Endothelial cell of umbilical vein (primary cell): ENCODE measurements at regions not wholly inside any gene's neighbourhood (a gene's known extent, or its start where the extent isn't known, plus 50 kb on each side); places are given as distances from the start of the nearest gene placed in this dataset.

Experiments used
- BruUV-seq: library from RNA; stranded (reverse); fragments of 400-500 nt; replicated peaks from 2 replicates; lab custom pipeline; 2021; lab: Mats Ljungman, UMichigan
- CTCF ChIA-PET: fragments of 300-600, 350-600 bp; sonication (Branson Sonifier 250); formaldehyde crosslinking; loops from one replicate; lab custom pipeline; 2021; ENCODE audit warnings: antibody characterized with exemption, inconsistent platforms; lab: Charles Lee
- POLR2A ChIA-PET: fragments of 300-600, 350-600 bp; sonication (Branson Sonifier 250); formaldehyde crosslinking; loops from one replicate; lab custom pipeline; 2021; ENCODE audit warnings: antibody characterized with exemption, inconsistent platforms; lab: Charles Lee
- DNase-seq: peaks from one replicate; pipeline ENCODE4 v3.0.0-alpha.2; 2011; ENCODE audit warnings: low read depth, low spot score
- FAIRE-seq: peaks from 2 replicates; lab custom pipeline; 2011; peaks lifted over from hg19 to GRCh38; lab: Jason Lieb, UNC
- H2AFZ ChIP-seq: 2 replicates; pipeline ENCODE4 v1.6.0; 2012; ENCODE audit warnings: low read depth, low read length, control low read depth, inconsistent platforms
- H3K27ac ChIP-seq: 2 replicates; pipeline ENCODE4 v1.5.1; 2011; ENCODE audit warnings: low read depth, mild to moderate bottlenecking, control low read depth, low read length, moderate library complexity; ENCODE audit not compliant: insufficient read depth
- H3K27me3 ChIP-seq, 2 experiments: 2 replicates each; pipeline versions ENCODE4 v1.6.0 to v1.6.1; 2011; ENCODE audit warnings: low read length in 2 of 2, mixed read lengths in 1 of 2; ENCODE audit not compliant: control insufficient read depth in 2 of 2, insufficient read depth in 2 of 2
- H3K36me3 ChIP-seq, 2 experiments: 2 replicates in 1 of 2; 3 replicates in 1 of 2; pipeline ENCODE4 v1.5.1; 2011; ENCODE audit warnings: low read length in 2 of 2, mild to moderate bottlenecking in 1 of 2, moderate library complexity in 1 of 2; ENCODE audit not compliant: control insufficient read depth in 2 of 2, insufficient read depth in 2 of 2; ENCODE audit errors: extremely low read depth in 1 of 2
- H3K4me1 ChIP-seq: 3 replicates; pipeline ENCODE4 v1.5.1; 2011; ENCODE audit warnings: mild to moderate bottlenecking, low read length; ENCODE audit not compliant: control insufficient read depth, insufficient read depth; ENCODE audit errors: extremely low read depth
- H3K4me2 ChIP-seq: 2 replicates; pipeline ENCODE4 v1.6.1; 2011; ENCODE audit warnings: low read length, control low read depth, mixed read lengths; ENCODE audit not compliant: insufficient read depth
- H3K4me3 ChIP-seq, 3 experiments: fragments of 200-600 bp in 1 of 3; sonication (generic), shearing (Covaris generic) in 1 of 3; replicated peaks in 1 of 3; 2 replicates each; pipeline ENCODE4 v1.5.1; 2011 to 2016; ENCODE audit warnings: control low read depth in 3 of 3, low read length in 3 of 3, mild to moderate bottlenecking in 2 of 3, inconsistent platforms in 1 of 3, low read depth in 1 of 3, moderate library complexity in 1 of 3; ENCODE audit not compliant: insufficient read depth in 1 of 3
- H3K79me2 ChIP-seq: 2 replicates; pipeline ENCODE4 v1.6.0; 2012; ENCODE audit warnings: low read length, inconsistent platforms; ENCODE audit not compliant: control insufficient read depth, insufficient read depth
- H3K9ac ChIP-seq: replicated peaks from 2 replicates; pipeline ENCODE3; 2011; ENCODE audit warnings: low read length, control low read depth; ENCODE audit not compliant: insufficient read depth; ENCODE audit errors: extremely low read depth
- H3K9me1 ChIP-seq: replicated peaks from 3 replicates; pipeline ENCODE4 v1.6.0; 2011; ENCODE audit warnings: mild to moderate bottlenecking, low read length; ENCODE audit not compliant: control insufficient read depth, insufficient read depth; ENCODE audit errors: extremely low read depth
- H3K9me3 ChIP-seq: replicated peaks from 2 replicates; pipeline ENCODE4 v1.5.1; 2012; ENCODE audit warnings: low read length, inconsistent platforms; ENCODE audit not compliant: control insufficient read depth, insufficient read depth
- H4K20me1 ChIP-seq: replicated peaks from 2 replicates; pipeline ENCODE3; 2011; ENCODE audit warnings: mild to moderate bottlenecking, low read length; ENCODE audit not compliant: control insufficient read depth, insufficient read depth; ENCODE audit errors: extremely low read depth
- CTCF ChIP-seq, 2 donors: IDR thresholded peaks; 1 replicate in 1 of 2; 2 replicates in 1 of 2; pipeline ENCODE4 v1.5.1; 2011; ENCODE audit warnings: low read length in 2 of 2, mild to moderate bottlenecking in 2 of 2, moderate library complexity in 2 of 2, control low read depth in 1 of 2, inconsistent platforms in 1 of 2, low read depth in 1 of 2; ENCODE audit not compliant: insufficient read depth in 1 of 2; ENCODE audit errors: extremely low read depth in 1 of 2
- EZH2 ChIP-seq: IDR thresholded peaks from 2 replicates; pipeline ENCODE4 v1.6.1; 2012; ENCODE audit warnings: borderline replicate concordance, low read depth, mild to moderate bottlenecking, moderate library complexity, low read length, inconsistent platforms; ENCODE audit not compliant: severe bottlenecking
- FOS ChIP-seq: IDR thresholded peaks from 2 replicates; pipeline ENCODE4 v1.6.1; 2011; ENCODE audit warnings: mild to moderate bottlenecking, low read length, moderate library complexity, borderline replicate concordance; ENCODE audit not compliant: insufficient read depth
- GATA2 ChIP-seq: IDR thresholded peaks from 2 replicates; pipeline ENCODE4 v1.7.0; 2011; ENCODE audit warnings: low read depth, mild to moderate bottlenecking, moderate library complexity, mixed read lengths, low read length; ENCODE audit not compliant: insufficient read length, insufficient read depth
- JUN ChIP-seq: IDR thresholded peaks from 2 replicates; pipeline ENCODE4 v1.6.1; 2011; ENCODE audit warnings: borderline replicate concordance, low read depth; ENCODE audit not compliant: insufficient read length, insufficient read depth
- MAX ChIP-seq: IDR thresholded peaks from 2 replicates; pipeline ENCODE4 v1.6.1; 2011; ENCODE audit not compliant: insufficient read depth, insufficient read length
- MYC ChIP-seq: IDR thresholded peaks from one replicate; pipeline ENCODE4 v1.6.1; 2011; ENCODE audit warnings: mild to moderate bottlenecking, low read depth, low read length
- POLR2A ChIP-seq: IDR thresholded peaks from 2 replicates; pipeline ENCODE4 v1.6.1; 2012; ENCODE audit warnings: low read depth, mild to moderate bottlenecking, control low read depth, low read length
- POLR2AphosphoS5 ChIP-seq: IDR thresholded peaks from 2 replicates; pipeline ENCODE4 v1.6.1; 2012; ENCODE audit warnings: low read depth, mild to moderate bottlenecking, control low read depth, low read length, moderate library complexity; ENCODE audit not compliant: insufficient read depth
- dilution Hi-C: fragments of 300-500 bp; cut with MboI; formaldehyde crosslinking; loops from one replicate; pipeline ENCODE4 v1.15.0; 2019; ENCODE audit warnings: low sequenced_read_pairs; ENCODE audit not compliant: extremely low pct_ligation_motif_present
- intact Hi-C: fragments of 100-400 bp; cut with micrococcal nuclease; formaldehyde crosslinking; loops from one replicate; pipeline ENCODE4 v1.10.0; 2022

DNA sequence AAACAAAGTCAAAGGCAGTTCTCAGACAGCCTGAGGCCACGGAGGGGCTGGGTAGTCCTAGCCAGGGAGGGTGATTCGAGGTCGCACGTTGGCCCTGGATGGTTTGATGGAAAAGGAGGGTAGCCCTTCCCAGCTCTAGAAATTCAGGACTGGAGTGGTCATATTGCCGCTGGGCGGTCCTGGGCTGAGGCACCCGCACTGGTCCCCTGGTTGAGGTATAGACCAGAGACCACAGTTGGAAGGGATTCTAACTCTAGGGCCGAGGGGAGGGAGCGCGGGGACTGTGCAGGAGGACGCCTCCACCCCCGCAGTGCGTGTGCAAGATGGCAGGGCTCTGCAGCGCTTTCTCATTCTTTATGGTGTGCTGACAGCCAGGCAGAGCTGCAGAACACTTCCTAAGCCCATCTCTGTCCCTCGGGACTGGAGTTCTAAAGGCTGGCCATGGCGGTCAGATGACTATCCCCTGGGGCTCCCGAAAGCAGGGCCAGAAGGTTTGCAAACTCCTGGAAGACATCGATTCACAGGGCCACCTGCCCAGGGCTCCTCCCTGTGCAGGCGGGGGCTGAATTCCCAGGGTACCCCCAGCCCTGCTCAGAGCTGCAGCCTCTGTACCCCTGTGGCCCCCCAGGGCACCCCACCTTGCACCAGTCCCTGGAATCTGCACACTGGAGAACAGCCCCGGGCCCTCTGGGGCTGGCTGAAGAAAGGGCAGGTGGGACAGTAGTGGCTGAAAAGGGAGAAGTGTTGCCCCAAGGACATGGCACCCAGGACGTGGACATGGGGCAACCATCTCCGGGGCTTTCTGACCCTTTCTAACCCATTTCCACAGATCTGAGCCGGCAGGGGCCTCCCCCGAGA lies 51.0 kb upstream of the ELN start:
- no peaks in the 10 kb centered on the region for H3K9me1 ChIP-seq
- dilution Hi-C loops (no loop called here), intact Hi-C loops (no loop called here)
- no peak overlapping the region for H3K4me2 ChIP-seq
- no peaks in the 10 kb centered on the region for H3K36me3 ChIP-seq
- no peaks in the 10 kb centered on the region for H3K9me3 ChIP-seq
- DNase-seq (no peak), FAIRE-seq (no peak)
- no TSS peak for BruUV-seq
- no peaks in the 10 kb centered on the region for H3K79me2 ChIP-seq
- ChIA-PET CTCF (interaction anchor here (1.1 to 4.5 kb wide), 2 partner anchors 20 to 50 kb away, joined by 3 to 18 read pairs; partner anchors contain the start of gene ELN), POLR2A (no interaction called here)
- H3K27ac ChIP-seq, result no peak overlapping the region
- no peak overlapping the region for H3K4me3 ChIP-seq
- no peaks in the 10 kb centered on the region for H3K27me3 ChIP-seq
- no peaks in the 10 kb centered on the region for H3K4me1 ChIP-seq
- H3K9ac ChIP-seq, result no peak overlapping the region
- no peaks in the 10 kb centered on the region for H4K20me1 ChIP-seq
- TF ChIP-seq EZH2 (no peak), MYC (no peak), FOS (no peak), POLR2AphosphoS5 (no peak), POLR2A (no peak), JUN (no peak), GATA2 (no peak), MAX (no peak), CTCF (IDR thresholded peaks at IDR 0.05; ENCODE audit: extremely low read depth in 1 of 2, insufficient read depth in 1 of 2, low read depth in 1 of 2, low read length in 2 of 2) (no peak)
- no peak overlapping the region for H2AFZ ChIP-seq
